Vagina (tissue), 2 donors: ENCODE measurements at regions not wholly inside any gene's neighbourhood (a gene's known extent, or its start where the extent isn't known, plus 50 kb on each side); places are given as distances from the start of the nearest gene placed in this dataset.

Experiments
- DNase-seq, 2 donors: peaks; one replicate each; pipeline ENCODE4 v3.0.0-alpha.2; 2017; ENCODE audit errors: extremely low spot score in 2 of 2
- H3K27ac ChIP-seq: fragments of 200-600 bp; sonication (generic); one replicate; pipeline ENCODE4 v1.5.1; 2019
- H3K27me3 ChIP-seq: fragments of 200-600 bp; sonication (generic); one replicate; pipeline ENCODE4 v1.5.1; 2019
- H3K36me3 ChIP-seq, 2 donors: fragments of 200-600 bp; sonication (generic); one replicate each; pipeline ENCODE4 v1.5.1; 2017 to 2019
- H3K4me1 ChIP-seq: fragments of 200-600 bp; sonication (generic); one replicate; pipeline ENCODE4 v1.5.1; 2019
- H3K4me3 ChIP-seq, 2 donors: fragments of 200-600 bp; sonication (generic); 1 replicate in 1 of 2; 2 replicates in 1 of 2; pipeline ENCODE4 v1.5.1; 2016 to 2019
- H3K9me3 ChIP-seq: fragments of 200-600 bp; sonication (generic); one replicate; pipeline ENCODE4 v1.5.1; 2019
- CTCF ChIP-seq, 3 experiments: fragments of 450-650 bp in 2 of 3; fragments of 200-600 bp in 1 of 3; sonication (generic) in 1 of 3; IDR thresholded peaks; one replicate each; pipeline ENCODE4 v1.5.1; 2017 to 2019; ENCODE audit warnings: antibody characterized with exemption in 3 of 3, mild to moderate bottlenecking in 2 of 3, moderate library complexity in 2 of 3
- POLR2A ChIP-seq, 2 donors: fragments of 450-650 bp; IDR thresholded peaks; one replicate each; pipeline ENCODE4 v1.6.1; 2017; ENCODE audit warnings: antibody characterized with exemption in 2 of 2, mild to moderate bottlenecking in 2 of 2, moderate library complexity in 2 of 2
- POLR2AphosphoS5 ChIP-seq, 2 donors: sonication (generic); formaldehyde crosslinking; IDR thresholded peaks; one replicate each; pipeline ENCODE4 v1.9.0; 2017; ENCODE audit warnings: antibody characterized with exemption in 2 of 2, mild to moderate bottlenecking in 2 of 2, low read depth in 1 of 2; ENCODE audit not compliant: insufficient read depth in 1 of 2
- intact Hi-C: fragments of 100-400 bp; cut with DNase I; formaldehyde crosslinking; loops from one replicate; pipeline ENCODE4 v1.15.1; 2023

DNA sequence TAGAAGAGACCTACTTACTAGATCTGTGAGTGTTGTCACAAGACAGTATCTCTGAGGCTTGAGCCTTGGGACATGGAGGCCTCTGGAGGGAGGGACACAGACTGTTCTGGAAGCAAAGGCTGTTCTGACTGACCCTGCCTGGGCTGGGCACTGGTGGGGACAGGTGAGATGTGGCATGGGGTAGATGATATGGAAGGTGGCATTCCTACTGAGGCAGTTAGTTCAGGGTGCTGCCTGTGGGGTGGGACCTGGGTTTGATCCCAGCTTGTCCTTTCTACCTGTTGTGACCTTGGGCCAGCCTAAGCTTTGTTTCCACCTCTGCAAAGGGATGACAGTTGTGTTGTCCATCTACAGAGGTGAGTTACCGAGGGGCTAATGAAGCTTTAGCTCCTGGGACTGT, 140.2 kb downstream of the C9orf50 start:
- TF ChIP-seq POLR2AphosphoS5 (IDR thresholded peaks at IDR 0.05; ENCODE audit: insufficient read depth in 1 of 2, low read depth in 1 of 2) (peak in 1 of 2 donors; percentile 8), CTCF (IDR thresholded peaks at IDR 0.05) (no peak), POLR2A (IDR thresholded peaks at IDR 0.05) (no peak)
- H3K9me3 ChIP-seq: no peaks in the 10 kb centered on the region
- H3K36me3 ChIP-seq: no peaks in the 10 kb centered on the region
- H3K27me3 ChIP-seq: no peaks in the 10 kb centered on the region
- no peak for DNase-seq
- intact Hi-C loops: loop anchor here (5.0 kb wide), 5 partner anchors 68 to 303 kb away; partner anchors contain the start of gene IER5L
- H3K4me1 ChIP-seq: peaks cover 81% of the 10 kb centered on the region
- no peak overlapping the region for H3K4me3 ChIP-seq
- H3K27ac ChIP-seq: peak overlapping the region; percentile 99

DNA sequence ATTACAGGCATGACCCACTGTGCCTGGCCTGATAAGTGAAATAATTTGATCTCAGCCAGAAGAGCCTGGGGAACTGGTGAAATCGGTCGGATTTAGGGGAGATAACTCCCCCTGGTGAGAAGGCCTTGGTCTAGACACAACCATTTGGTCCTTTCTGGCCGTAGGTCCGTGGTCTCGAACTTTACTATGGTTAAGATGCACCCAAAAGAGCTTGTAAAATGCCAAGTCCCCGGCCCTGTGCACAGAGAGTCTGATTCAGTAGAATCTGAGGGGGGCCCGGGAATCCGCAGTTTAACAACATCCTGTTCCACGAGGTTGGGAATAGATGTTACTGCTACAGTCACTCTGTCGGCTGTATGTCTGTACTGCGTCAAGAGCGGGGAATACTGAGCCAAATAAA, 140.7 kb downstream of the C9orf50 start:
- no peak overlapping the region for H3K4me3 ChIP-seq
- intact Hi-C loops: loop anchor here (5.0 kb wide), 5 partner anchors 68 to 303 kb away; partner anchors contain the start of gene IER5L
- no peaks in the 10 kb centered on the region for H3K36me3 ChIP-seq
- H3K9me3 ChIP-seq: no peaks in the 10 kb centered on the region
- peak overlapping the region; percentile 99 for H3K27ac ChIP-seq
- peaks cover 76% of the 10 kb centered on the region for H3K4me1 ChIP-seq
- TF ChIP-seq POLR2AphosphoS5 (IDR thresholded peaks at IDR 0.05; ENCODE audit: insufficient read depth in 1 of 2, low read depth in 1 of 2) (peak in 1 of 2 donors; percentile 20), POLR2A (IDR thresholded peaks at IDR 0.05) (no peak)
- no peak for DNase-seq
- H3K27me3 ChIP-seq: no peaks in the 10 kb centered on the region

DNA sequence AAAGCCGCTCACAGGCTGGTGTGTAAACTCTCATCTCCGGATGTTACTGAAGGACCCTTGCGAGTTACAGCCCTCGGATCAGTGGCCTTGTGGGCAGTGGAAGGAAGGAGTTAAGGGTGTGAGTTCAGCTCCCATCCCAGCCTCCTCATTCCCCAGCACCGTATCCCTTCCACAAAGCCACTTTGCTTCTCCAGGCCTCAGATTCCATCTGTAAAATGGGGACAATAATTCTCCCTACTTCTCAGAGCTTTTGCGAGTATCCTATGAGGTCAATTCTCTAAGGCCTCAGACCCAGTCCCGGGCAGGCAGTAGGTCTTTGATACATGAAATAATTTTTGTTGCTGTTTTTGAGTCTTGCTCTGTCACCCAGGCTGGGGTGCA, 141.3 kb downstream of the C9orf50 start:
- H3K27ac ChIP-seq: peak overlapping the region; percentile 99
- peaks cover 70% of the 10 kb centered on the region for H3K4me1 ChIP-seq
- no peaks in the 10 kb centered on the region for H3K36me3 ChIP-seq
- no peaks in the 10 kb centered on the region for H3K9me3 ChIP-seq
- TF ChIP-seq POLR2A (IDR thresholded peaks at IDR 0.05) (no peak), CTCF (IDR thresholded peaks at IDR 0.05) (no peak), POLR2AphosphoS5 (IDR thresholded peaks at IDR 0.05; ENCODE audit: insufficient read depth in 1 of 2, low read depth in 1 of 2) (no peak)
- no peak overlapping the region for H3K4me3 ChIP-seq
- no peak for DNase-seq
- intact Hi-C loops: loop anchor here (5.0 kb wide), 5 partner anchors 67 to 302 kb away; partner anchors contain the start of gene IER5L
- H3K27me3 ChIP-seq: no peaks in the 10 kb centered on the region

GRCh38 chr9:129478961-129479630, 141.8 kb downstream of the C9orf50 start:
- H3K4me3 ChIP-seq: no peak overlapping the region
- peak overlapping the region; percentile 99 for H3K27ac ChIP-seq
- intact Hi-C loops: no loop called here
- no peaks in the 10 kb centered on the region for H3K27me3 ChIP-seq
- H3K4me1 ChIP-seq: peaks cover 70% of the 10 kb centered on the region
- DNase-seq: no peak
- H3K9me3 ChIP-seq: no peaks in the 10 kb centered on the region
- TF ChIP-seq POLR2A (IDR thresholded peaks at IDR 0.05) (no peak), CTCF (IDR thresholded peaks at IDR 0.05) (no peak), POLR2AphosphoS5 (IDR thresholded peaks at IDR 0.05; ENCODE audit: insufficient read depth in 1 of 2, low read depth in 1 of 2) (no peak)
- H3K36me3 ChIP-seq: no peaks in the 10 kb centered on the region

- Histone ChIP-seq H3K9me3 (no peaks in the 10 kb centered on the region), H3K4me3 (no peak overlapping the region), H3K27ac (peak overlapping the region; percentile 99), H3K36me3 (no peaks in the 10 kb centered on the region), H3K27me3 (no peaks in the 10 kb centered on the region), H3K4me1 (peaks cover 71% of the 10 kb centered on the region)
- no peak for TF ChIP-seq CTCF (IDR thresholded peaks at IDR 0.05)
- no peak for TF ChIP-seq POLR2A (IDR thresholded peaks at IDR 0.05)
- no peak for TF ChIP-seq POLR2AphosphoS5 (IDR thresholded peaks at IDR 0.05; ENCODE audit: insufficient read depth in 1 of 2, low read depth in 1 of 2)
- intact Hi-C loops: no loop called here
- DNase-seq: no peak
Observed at GRCh38 chr9:129478461-129478860, 142.4 kb downstream of the C9orf50 start.
